DND-41 (cell line): ENCODE measurements at regions not wholly inside any gene's neighbourhood (a gene's known extent, or its start where the extent isn't known, plus 50 kb on each side); places are given as distances from the start of the nearest gene placed in this dataset.

ENCODE experiments used
- CTCF ChIP-seq: IDR thresholded peaks from 2 replicates; pipeline ENCODE4 v1.5.1; 2012; ENCODE audit warnings: borderline replicate concordance, low read length, moderate library complexity, mild to moderate bottlenecking; ENCODE audit not compliant: poor library complexity, severe bottlenecking; ENCODE audit errors: extremely low read depth
- EZH2 ChIP-seq: IDR thresholded peaks from 3 replicates; pipeline ENCODE4 v1.6.1; 2012; ENCODE audit warnings: borderline replicate concordance, low read depth, mild to moderate bottlenecking, moderate library complexity, low read length, inconsistent platforms; ENCODE audit not compliant: severe bottlenecking

- TF ChIP-seq CTCF: no peak
- TF ChIP-seq EZH2: no peak
Observed at GRCh38 chr9:80435591-80435990, 863.8 kb downstream of the TLE4 start.
